Right atrium auricular region (tissue), 2 donors: ENCODE measurements at regions not wholly inside any gene's neighbourhood (a gene's known extent, or its start where the extent isn't known, plus 50 kb on each side); places are given as distances from the start of the nearest gene placed in this dataset.
A peak's percentile ranks its signal among the peaks of the same experiment; 100 is the strongest.

Experiments used
- DNase-seq: peaks from one replicate; pipeline ENCODE4 v3.0.0-alpha.2; 2019; ENCODE audit warnings: low spot score
- H3K27ac ChIP-seq, 2 donors: fragments of 200-600 bp; sonication (generic); 1 replicate in 1 of 2; 2 replicates in 1 of 2; pipeline ENCODE4 v1.5.1; 2016 to 2019
- H3K27me3 ChIP-seq, 2 donors: fragments of 200-600 bp; sonication (generic); one replicate each; pipeline versions ENCODE4 v1.5.1 to v1.6.0; 2017 to 2019
- H3K36me3 ChIP-seq: fragments of 200-600 bp; sonication (generic); one replicate; pipeline ENCODE4 v1.5.1; 2016
- H3K4me1 ChIP-seq, 2 donors: fragments of 200-600 bp; sonication (generic); one replicate each; pipeline versions ENCODE4 v1.5.1 to v1.6.0; 2017 to 2019
- H3K4me3 ChIP-seq, 2 donors: fragments of 200-600 bp; sonication (generic); 1 replicate in 1 of 2; 2 replicates in 1 of 2; pipeline ENCODE4 v1.5.1; 2017 to 2019; ENCODE audit warnings: mild to moderate bottlenecking in 1 of 2, moderate library complexity in 1 of 2
- H3K9me3 ChIP-seq, 2 donors: fragments of 200-600 bp; sonication (generic); one replicate each; pipeline ENCODE4 v1.5.1; 2019
- CTCF ChIP-seq, 2 donors: fragments of 200-600 bp; sonication (generic); IDR thresholded peaks; one replicate each; pipeline ENCODE4 v1.5.1; 2019; ENCODE audit warnings: antibody characterized with exemption in 2 of 2

- no peak for DNase-seq
- no peaks in the 10 kb centered on the region for H3K9me3 ChIP-seq
- no peaks in the 10 kb centered on the region for H3K4me1 ChIP-seq
- H3K36me3 ChIP-seq: no peaks in the 10 kb centered on the region
- H3K4me3 ChIP-seq: no peak overlapping the region
- TF ChIP-seq CTCF (IDR thresholded peaks at IDR 0.05): no peak
- H3K27ac ChIP-seq: peak overlapping the region; percentile 28 to 40
- no peaks in the 10 kb centered on the region for H3K27me3 ChIP-seq
Observed at GRCh38 chr4:176383273-176384077, 63.7 kb downstream of the SPCS3 start.

DNA sequence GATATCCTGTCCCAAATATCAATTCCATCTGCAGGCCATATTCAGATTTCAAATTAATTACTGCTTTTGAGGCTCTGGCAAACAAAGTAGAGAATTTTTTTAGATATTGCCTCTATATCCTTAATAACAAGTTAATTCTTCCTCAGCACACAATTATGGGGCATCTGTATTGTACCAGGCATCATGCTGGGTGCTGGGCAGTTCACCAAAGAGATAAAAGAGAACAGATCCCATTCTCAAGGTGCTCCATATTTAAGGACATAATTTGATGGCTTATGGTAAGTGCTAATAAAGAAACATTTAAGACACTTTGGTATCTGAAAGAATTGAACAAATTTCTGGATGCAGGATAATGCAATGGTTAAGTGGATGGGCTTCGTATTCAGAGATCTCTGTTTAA, 65.8 kb downstream of the SPCS3 start:
- no peak for TF ChIP-seq CTCF (IDR thresholded peaks at IDR 0.05)
- H3K4me1 ChIP-seq: no peaks in the 10 kb centered on the region
- no peaks in the 10 kb centered on the region for H3K27me3 ChIP-seq
- H3K27ac ChIP-seq: no peak overlapping the region
- no peak overlapping the region for H3K4me3 ChIP-seq
- H3K36me3 ChIP-seq: no peaks in the 10 kb centered on the region
- no peaks in the 10 kb centered on the region for H3K9me3 ChIP-seq
- DNase-seq: no peak

- no peak overlapping the region for H3K4me3 ChIP-seq
- no peaks in the 10 kb centered on the region for H3K4me1 ChIP-seq
- no peak for TF ChIP-seq CTCF (IDR thresholded peaks at IDR 0.05)
Observed at GRCh38 chr4:176387571-176387970, 67.8 kb downstream of the SPCS3 start.

DNA sequence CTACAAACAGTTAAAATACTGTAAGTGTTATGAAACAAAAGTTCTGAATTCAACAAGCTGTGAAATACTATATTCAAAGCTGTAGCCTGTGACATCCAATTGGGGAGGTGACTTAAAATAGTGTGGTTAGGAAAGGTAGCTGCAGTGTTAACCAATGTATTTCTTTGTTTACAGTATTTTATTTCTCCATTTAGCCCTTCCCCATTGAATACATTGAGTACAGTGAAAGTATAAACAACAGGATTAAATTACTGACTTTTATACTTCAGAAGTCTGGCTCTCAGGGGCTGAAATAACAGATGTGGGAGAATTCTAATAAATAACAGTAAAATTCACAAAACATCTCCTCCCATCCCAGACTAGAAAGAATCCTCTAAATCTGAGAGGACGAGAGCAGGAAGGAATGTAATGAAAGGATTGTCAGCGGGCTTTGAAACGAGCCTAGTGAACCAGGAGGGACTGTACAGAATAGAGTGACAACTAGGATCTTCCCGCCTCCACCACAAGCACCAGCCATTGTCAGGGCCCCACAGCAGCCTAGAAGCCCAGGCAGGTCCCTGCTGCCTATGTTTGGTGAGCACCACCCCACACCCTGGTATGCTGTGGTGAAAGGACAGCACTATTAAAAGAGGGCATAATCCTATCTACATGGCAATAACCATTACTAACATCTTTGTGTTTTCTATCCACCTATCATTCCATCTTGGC, 73.7 kb downstream of the SPCS3 start:
- Histone ChIP-seq H3K27me3 (no peaks in the 10 kb centered on the region), H3K4me1 (no peaks in the 10 kb centered on the region), H3K36me3 (no peaks in the 10 kb centered on the region)

More at GRCh38 chr4:176387571-176387970, 67.8 kb downstream of the SPCS3 start:
- Histone ChIP-seq H3K9me3 (no peaks in the 10 kb centered on the region), H3K36me3 (no peaks in the 10 kb centered on the region), H3K27ac (no peak overlapping the region), H3K27me3 (no peaks in the 10 kb centered on the region)
- DNase-seq: no peak

GRCh38 chr4:176400816-176401461, 81.2 kb downstream of the SPCS3 start:
- Histone ChIP-seq H3K9me3 (peaks cover 0 to 6% of the 10 kb centered on the region in 2 donors), H3K4me3 (no peak overlapping the region), H3K36me3 (no peaks in the 10 kb centered on the region), H3K27ac (no peak overlapping the region), H3K4me1 (no peaks in the 10 kb centered on the region), H3K27me3 (no peaks in the 10 kb centered on the region)
- no peak for DNase-seq
- no peak for TF ChIP-seq CTCF (IDR thresholded peaks at IDR 0.05)

More for the DNA sequence above, 73.7 kb downstream of the SPCS3 start:
- DNase-seq: no peak
- no peak for TF ChIP-seq CTCF (IDR thresholded peaks at IDR 0.05)
- Histone ChIP-seq H3K4me3 (no peak overlapping the region), H3K27ac (no peak overlapping the region), H3K9me3 (no peaks in the 10 kb centered on the region)
